Hematopoietic multipotent progenitor cell (in vitro differentiated cells): ENCODE measurements at regions not wholly inside any gene's neighbourhood (a gene's known extent, or its start where the extent isn't known, plus 50 kb on each side); places are given as distances from the start of the nearest gene placed in this dataset.

Experiments used
- DNase-seq, 3 donors: peaks; one replicate each; pipeline ENCODE4 v3.0.0-alpha.2; 2011 to 2015; ENCODE audit warnings: low read depth in 2 of 3, low spot score in 2 of 3

DNA sequence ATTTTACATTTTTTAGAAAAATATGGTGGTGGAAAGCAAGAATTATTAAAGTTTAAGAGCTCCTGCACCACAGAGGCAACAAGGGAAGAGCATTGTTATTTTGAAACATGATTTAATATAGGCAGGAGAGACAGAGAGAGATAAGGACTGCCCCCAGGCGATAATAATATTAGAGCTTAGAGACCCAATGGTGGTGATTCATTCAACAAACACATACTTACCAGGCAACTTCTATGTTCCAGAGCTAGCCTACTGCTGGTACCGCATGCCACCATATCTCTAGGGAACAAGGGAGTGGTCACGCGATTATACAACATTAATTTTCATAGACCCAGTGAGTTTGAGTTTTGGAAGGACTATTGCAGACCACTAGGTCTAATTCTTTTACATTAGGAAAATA is 327.8 kb upstream of the SOX11 start:
- DNase-seq, result no peak

DNA sequence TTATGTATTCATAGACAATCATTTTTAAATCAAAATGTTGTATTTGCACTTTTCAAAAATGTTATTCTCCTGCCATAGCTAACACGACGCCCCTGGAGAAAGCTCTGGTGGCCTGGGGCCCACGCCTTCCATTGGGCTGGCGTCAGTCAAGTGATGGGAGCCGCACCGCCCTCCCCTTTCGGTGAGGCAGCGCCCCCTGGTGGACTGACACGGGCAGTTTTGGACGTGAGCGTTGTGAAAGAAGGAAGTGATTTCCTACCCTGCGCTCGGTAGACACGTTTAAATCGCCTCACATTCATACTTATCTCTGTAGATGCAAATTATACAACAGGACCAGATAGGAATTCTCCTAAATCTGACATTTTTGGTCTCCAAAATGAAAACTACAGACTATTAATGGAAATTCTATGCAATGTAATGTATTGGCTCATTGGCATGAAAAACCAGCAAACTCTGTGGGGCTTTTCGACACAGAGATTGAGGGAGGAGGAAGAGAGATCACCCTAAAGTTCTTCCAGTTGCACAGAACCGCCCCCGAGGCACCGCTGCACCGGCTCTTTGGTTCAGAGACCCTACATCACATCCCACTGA is 326.2 kb upstream of the SOX11 start:
- DNase-seq, result peak in 2 of 3 donors; percentile 51 to 78

- no peak for DNase-seq
These were observed 324.9 kb upstream of the SOX11 start for GRCh38 chr2:5367321-5367720.

GRCh38 chr2:5368263-5368662 is 323.9 kb upstream of the SOX11 start:
- DNase-seq, result no peak

DNA sequence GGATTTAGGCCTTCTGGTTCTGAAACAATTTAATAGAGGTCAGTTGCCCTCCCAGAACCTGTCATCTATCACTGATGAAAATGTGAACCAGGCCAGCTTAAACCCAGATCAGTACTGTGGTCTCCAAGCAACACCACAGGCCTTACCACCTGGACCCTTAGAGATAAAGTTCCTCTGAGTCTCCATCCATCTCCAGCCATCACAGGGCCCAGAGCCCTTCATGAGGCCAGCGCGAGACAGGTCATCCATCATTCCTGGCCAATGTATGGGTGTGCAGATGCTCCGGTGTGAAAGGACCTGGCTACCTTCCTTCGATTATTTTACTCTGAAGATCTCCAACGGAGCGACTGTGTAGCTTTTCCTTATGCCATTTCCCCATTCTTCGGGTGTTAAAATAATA is 322.7 kb upstream of the SOX11 start:
- no peak for DNase-seq

- DNase-seq, result no peak
These were observed 322.0 kb upstream of the SOX11 start for GRCh38 chr2:5370158-5370557.

DNA sequence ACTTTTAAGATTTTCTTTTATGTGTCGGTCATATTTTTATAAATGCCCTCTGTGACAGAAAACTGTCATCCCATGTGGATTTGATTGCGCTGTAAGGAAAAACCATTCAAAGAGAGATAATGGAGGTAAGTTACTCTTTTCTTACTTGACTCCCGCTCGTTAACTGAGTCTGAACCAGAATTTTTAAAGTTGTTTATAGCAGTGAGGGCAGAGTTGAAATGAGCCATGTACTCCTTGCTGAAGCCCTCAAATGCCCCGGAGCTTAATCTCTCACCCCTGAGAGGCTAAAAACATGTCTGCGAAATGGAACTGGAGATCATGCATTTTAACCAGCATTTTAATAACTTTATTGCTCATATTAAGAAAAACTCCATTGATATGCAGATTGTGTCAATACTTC is 320.0 kb upstream of the SOX11 start:
- no peak for DNase-seq

- DNase-seq, result no peak
These were observed 319.0 kb upstream of the SOX11 start for GRCh38 chr2:5373200-5373599.

DNA sequence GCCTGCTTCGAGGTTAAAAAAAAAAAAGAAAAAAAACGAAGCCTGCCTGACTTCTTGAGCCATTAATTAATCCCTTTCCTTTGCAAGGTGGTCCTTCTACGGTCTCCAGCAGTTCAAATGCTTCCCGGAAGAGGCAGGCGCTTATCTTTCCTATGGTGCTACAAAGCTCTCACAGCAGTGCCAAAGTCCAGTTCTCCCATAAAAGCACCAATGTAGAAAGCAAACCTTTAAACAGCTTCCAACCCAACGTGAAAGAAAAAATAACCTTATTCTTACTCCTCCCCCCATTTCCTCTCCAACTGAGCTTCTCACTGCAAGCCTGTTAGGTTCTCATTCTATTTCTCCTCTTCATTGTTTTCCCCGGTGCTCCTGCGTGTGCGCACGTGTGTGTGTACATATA is 317.4 kb upstream of the SOX11 start:
- DNase-seq, result no peak

- DNase-seq, result no peak
These were observed 314.9 kb upstream of the SOX11 start for GRCh38 chr2:5377323-5377722.

- DNase-seq, result no peak
These were observed 312.4 kb upstream of the SOX11 start for GRCh38 chr2:5379811-5380210.

DNA sequence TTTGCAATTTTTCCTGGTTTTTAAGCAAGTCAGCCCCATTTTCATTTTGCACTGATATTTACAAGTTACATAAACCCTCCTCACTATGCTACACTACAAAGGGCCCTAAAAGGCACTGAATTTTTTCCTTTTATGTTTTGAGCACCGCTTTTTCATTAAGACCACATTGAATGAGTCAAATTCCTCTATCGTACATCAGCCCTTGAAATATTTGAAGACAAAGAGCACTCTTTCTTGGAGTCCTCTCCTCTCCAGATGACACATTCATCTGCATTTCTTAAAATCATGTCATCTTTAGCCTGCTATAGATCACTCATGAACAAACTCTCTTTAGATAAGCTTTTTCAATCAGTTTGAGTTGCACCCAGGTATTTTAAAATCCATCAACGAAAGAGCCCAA is 306.6 kb upstream of the SOX11 start:
- no peak for DNase-seq

DNA sequence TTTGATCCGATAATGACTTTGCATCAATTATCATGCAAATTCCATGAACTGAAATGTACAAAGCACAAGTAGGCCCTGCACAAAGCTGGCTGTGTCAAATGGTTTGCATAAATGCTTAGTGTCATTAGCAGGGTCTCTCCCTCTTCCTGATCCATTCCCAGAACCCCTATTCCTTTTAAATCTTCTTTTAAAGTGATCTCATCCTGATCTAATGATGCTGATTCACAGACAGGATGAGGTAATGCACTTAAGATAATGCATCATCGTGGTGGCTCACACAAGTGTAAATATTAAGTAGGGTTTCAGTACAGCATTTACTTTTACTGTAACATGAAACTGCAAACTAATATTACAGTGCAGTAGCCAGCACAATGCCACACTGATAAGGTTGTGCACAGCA is 304.8 kb upstream of the SOX11 start:
- DNase-seq, result no peak

DNA sequence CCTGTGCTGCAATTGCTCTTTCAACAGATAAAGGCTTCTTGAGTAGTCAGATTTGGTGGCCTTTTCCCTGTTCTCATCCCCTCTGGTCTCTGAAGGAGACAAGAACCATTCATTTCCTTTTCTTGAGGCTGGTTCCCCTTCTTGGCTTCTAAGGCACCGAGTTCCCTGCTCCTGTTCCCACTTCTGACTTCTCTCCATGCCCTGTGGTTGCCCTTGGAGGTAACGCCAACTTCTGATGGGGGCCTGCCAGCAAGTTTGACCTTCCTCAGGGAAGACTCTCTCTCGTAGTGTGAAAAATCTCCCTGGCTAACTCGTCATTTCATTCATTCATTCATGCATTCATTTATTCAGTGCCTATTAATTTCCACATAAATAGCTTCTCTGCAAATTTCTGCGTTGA is 302.4 kb upstream of the SOX11 start:
- DNase-seq, result no peak

- DNase-seq, result no peak
These were observed 300.8 kb upstream of the SOX11 start for GRCh38 chr2:5391362-5391761.

- DNase-seq, result no peak
These were observed 299.5 kb upstream of the SOX11 start for GRCh38 chr2:5392658-5393057.

GRCh38 chr2:5393474-5393873 is 298.7 kb upstream of the SOX11 start:
- DNase-seq, result no peak

- no peak for DNase-seq
These were observed 298.0 kb upstream of the SOX11 start for GRCh38 chr2:5394223-5394622.

DNA sequence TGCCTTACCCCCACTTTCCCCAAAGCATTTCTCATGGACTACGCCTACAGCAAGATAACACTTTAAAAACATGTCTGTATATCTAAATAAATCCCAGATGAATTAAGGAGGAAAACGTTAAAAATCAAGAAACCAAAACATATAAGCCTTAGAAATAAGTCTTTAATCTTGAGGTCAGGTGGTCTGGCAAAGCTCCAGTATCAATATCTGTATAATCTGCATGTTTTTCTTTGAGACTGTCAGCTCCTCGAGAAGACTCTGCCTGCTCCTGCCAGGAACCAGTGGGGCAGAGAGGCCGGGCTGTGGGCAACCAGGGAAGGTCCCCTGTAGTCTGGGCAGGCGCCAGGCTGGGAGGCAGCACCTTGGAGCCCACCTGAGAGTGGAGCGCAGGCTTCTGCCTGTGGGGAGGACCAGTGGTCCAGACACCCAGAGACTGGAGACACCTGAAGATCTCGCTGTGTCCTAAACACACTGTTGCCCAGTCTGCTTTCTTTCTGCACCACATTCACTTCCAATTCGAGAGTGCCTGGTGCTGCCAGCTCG is 291.0 kb upstream of the SOX11 start:
- no peak for DNase-seq

- no peak for DNase-seq
These were observed 288.8 kb upstream of the SOX11 start for GRCh38 chr2:5403392-5403791.

- DNase-seq, result no peak
These were observed 282.2 kb upstream of the SOX11 start for GRCh38 chr2:5409898-5410381.

DNA sequence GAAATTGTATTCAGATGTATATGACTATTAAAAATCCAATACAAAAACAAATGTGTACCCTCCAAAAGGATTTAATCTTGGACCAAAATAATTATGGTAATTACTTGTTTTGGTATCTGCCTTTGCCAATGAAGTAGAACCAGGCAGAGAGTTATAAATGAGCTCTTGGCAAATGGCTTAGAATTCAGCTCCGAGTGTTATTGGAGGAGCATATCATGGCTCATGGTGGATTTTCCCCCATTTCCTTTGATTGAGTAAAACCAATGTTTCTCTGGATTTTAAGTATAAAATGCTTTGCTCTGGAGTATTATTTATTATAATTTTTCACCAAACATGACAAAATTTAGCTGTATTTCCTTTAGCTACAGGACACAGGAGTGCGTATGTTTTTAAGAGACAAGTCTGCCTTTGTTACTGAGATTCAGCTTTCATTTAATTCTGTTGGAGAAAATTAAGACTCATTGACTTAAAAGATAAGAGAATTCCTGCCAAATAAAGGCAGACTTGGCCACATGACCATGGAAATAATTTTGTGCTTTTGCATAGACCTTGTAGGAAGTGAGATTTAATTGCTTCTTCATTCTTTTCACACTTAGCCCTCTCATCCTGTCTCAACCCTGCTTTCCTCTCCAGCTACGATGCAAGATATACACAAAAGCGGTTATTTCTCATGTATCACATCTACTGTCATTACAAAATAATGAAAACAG is 281.0 kb upstream of the SOX11 start:
- no peak for DNase-seq
